IMR-90 (cell line): ENCODE measurements at regions not wholly inside any gene's neighbourhood (a gene's known extent, or its start where the extent isn't known, plus 50 kb on each side); places are given as distances from the start of the nearest gene placed in this dataset.

Source experiments
- CEBPB ChIP-seq: IDR thresholded peaks from 2 replicates; pipeline ENCODE4 v1.6.1; 2012; ENCODE audit warnings: low read depth, low read length, improper control_type of control experiment
- CHD1 ChIP-seq: IDR thresholded peaks from 2 replicates; pipeline ENCODE4 v1.6.1; 2012; ENCODE audit warnings: low read depth, low read length, improper control_type of control experiment
- POLR2A ChIP-seq: IDR thresholded peaks from 2 replicates; pipeline ENCODE4 v1.6.1; 2012; ENCODE audit warnings: mild to moderate bottlenecking, low read depth, low read length
- RAD21 ChIP-seq: IDR thresholded peaks from 2 replicates; pipeline ENCODE4 v1.6.1; 2012; ENCODE audit warnings: low read length, improper control_type of control experiment
- RCOR1 ChIP-seq: IDR thresholded peaks from 2 replicates; pipeline ENCODE4 v1.6.1; 2012; ENCODE audit warnings: mild to moderate bottlenecking, low read length, improper control_type of control experiment; ENCODE audit not compliant: insufficient replicate concordance
- RFX5 ChIP-seq: IDR thresholded peaks from 2 replicates; pipeline ENCODE4 v1.8.0; 2012; ENCODE audit warnings: low read depth, mild to moderate bottlenecking, low read length, moderate library complexity
- TF ChIP-seq, protein P1 (sequence below): conservative IDR thresholded peaks from 2 replicates; pipeline ENCODE4 v1.5.1; 2012; ENCODE audit warnings: mild to moderate bottlenecking, low read depth, low read length, improper control_type of control experiment
- TF ChIP-seq, protein P2 (sequence below): fragments of 150-350 bp; IDR thresholded peaks from 2 replicates; pipeline ENCODE4 v1.6.1; 2016; ENCODE audit warnings: low read depth, mild to moderate bottlenecking, low read length, moderate library complexity, borderline replicate concordance
- TF ChIP-seq, protein P3 (sequence below): fragments of 150-350 bp; IDR thresholded peaks from 2 replicates; pipeline ENCODE4 v1.6.1; 2017; ENCODE audit warnings: mild to moderate bottlenecking, antibody characterized with exemption, low read length, low read depth

DNA sequence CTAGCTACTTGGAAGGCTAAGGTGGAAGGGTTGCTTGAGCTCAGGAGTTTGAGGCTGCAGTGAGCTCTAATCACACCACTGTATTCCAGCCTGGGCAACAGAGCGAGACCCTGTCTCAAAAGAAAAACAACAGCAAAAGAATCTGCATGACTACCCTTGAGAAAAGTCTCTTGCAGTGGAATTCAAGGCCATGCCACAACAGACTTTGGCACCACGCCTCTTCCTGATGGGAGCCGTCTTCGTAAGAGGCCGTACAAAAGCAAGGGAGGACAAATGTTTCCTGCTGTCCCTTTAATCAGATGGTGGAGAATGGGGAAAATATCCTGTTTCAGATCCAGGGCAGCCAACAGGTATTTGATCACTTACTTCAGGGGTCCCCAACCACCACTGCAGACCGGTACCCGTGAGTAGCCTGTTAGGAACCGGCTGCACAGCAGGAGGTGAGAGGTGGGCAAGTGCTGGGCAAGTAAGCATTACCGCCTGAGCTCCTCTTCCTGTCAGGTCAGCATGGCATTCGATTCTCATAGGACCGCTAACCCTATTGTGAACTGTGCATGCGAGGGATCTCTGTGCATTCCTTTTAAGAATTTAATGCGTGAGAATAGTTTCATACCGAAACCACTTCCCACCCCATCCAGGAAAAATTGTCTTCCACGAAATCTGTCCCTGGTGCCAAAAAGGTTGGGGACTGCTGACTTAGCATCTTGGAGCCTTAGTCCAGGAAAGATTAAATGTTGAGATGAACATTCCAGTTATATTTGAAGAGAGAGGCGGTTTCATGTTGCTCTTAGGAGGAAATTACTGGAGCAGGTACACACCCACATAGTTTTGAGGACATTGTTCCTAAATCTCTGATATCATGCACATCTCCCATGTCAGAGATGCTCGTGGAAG lies 94.4 kb upstream of the XPO1 start:
- no peak for TF ChIP-seq POLR2A
- TF ChIP-seq, protein P1, sequence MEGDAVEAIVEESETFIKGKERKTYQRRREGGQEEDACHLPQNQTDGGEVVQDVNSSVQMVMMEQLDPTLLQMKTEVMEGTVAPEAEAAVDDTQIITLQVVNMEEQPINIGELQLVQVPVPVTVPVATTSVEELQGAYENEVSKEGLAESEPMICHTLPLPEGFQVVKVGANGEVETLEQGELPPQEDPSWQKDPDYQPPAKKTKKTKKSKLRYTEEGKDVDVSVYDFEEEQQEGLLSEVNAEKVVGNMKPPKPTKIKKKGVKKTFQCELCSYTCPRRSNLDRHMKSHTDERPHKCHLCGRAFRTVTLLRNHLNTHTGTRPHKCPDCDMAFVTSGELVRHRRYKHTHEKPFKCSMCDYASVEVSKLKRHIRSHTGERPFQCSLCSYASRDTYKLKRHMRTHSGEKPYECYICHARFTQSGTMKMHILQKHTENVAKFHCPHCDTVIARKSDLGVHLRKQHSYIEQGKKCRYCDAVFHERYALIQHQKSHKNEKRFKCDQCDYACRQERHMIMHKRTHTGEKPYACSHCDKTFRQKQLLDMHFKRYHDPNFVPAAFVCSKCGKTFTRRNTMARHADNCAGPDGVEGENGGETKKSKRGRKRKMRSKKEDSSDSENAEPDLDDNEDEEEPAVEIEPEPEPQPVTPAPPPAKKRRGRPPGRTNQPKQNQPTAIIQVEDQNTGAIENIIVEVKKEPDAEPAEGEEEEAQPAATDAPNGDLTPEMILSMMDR = no peak
- TF ChIP-seq, protein P2, sequence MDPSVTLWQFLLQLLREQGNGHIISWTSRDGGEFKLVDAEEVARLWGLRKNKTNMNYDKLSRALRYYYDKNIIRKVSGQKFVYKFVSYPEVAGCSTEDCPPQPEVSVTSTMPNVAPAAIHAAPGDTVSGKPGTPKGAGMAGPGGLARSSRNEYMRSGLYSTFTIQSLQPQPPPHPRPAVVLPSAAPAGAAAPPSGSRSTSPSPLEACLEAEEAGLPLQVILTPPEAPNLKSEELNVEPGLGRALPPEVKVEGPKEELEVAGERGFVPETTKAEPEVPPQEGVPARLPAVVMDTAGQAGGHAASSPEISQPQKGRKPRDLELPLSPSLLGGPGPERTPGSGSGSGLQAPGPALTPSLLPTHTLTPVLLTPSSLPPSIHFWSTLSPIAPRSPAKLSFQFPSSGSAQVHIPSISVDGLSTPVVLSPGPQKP = no peak
- TF ChIP-seq RFX5 = no peak
- no peak for TF ChIP-seq RAD21
- TF ChIP-seq CEBPB = no peak
- TF ChIP-seq, protein P3, sequence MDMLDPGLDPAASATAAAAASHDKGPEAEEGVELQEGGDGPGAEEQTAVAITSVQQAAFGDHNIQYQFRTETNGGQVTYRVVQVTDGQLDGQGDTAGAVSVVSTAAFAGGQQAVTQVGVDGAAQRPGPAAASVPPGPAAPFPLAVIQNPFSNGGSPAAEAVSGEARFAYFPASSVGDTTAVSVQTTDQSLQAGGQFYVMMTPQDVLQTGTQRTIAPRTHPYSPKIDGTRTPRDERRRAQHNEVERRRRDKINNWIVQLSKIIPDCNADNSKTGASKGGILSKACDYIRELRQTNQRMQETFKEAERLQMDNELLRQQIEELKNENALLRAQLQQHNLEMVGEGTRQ = no peak
- no peak for TF ChIP-seq RCOR1
- TF ChIP-seq CHD1 = no peak
